GM12801 (cell line): ENCODE measurements at regions not wholly inside any gene's neighbourhood (a gene's known extent, or its start where the extent isn't known, plus 50 kb on each side); places are given as distances from the start of the nearest gene placed in this dataset.

ENCODE experiments used
- TF ChIP-seq, protein P1 (sequence below): IDR thresholded peaks from one replicate; pipeline ENCODE4 v1.5.1; 2011; ENCODE audit warnings: control low read depth; ENCODE audit not compliant: insufficient read length; ENCODE audit errors: extremely low read depth

DNA sequence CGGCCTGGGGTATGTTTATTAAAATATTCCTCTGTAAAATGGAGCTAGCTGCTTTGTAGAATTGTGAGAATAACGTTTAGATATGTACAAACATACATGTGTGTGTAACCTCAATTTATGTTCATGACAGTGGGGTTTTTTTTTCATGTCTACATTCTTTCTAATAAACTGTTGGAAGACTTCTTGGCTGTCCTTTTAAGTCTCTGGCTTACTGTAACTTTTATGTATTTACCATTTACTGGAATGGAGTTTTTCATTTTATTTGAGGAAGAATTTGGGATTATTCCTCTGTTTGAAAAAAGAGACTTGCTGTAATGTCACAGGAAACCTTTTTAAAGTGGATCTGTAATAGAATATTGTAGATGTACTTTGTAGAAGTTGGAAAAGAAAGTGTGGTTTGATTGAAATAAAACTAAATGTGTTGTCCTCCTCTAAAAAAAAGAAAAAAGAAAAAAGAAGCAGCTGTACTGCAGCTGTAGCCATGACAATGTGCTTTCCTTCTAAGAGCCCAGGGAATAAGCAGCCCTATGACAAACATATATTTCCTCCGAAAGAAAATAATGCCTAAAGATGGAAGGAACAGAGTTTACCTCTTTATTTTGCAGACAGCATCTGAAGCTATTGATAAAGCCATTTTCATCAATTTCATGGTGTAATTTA is 71.2 kb upstream of the FREM1 start:
- TF ChIP-seq, protein P1, sequence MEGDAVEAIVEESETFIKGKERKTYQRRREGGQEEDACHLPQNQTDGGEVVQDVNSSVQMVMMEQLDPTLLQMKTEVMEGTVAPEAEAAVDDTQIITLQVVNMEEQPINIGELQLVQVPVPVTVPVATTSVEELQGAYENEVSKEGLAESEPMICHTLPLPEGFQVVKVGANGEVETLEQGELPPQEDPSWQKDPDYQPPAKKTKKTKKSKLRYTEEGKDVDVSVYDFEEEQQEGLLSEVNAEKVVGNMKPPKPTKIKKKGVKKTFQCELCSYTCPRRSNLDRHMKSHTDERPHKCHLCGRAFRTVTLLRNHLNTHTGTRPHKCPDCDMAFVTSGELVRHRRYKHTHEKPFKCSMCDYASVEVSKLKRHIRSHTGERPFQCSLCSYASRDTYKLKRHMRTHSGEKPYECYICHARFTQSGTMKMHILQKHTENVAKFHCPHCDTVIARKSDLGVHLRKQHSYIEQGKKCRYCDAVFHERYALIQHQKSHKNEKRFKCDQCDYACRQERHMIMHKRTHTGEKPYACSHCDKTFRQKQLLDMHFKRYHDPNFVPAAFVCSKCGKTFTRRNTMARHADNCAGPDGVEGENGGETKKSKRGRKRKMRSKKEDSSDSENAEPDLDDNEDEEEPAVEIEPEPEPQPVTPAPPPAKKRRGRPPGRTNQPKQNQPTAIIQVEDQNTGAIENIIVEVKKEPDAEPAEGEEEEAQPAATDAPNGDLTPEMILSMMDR: no peak

DNA sequence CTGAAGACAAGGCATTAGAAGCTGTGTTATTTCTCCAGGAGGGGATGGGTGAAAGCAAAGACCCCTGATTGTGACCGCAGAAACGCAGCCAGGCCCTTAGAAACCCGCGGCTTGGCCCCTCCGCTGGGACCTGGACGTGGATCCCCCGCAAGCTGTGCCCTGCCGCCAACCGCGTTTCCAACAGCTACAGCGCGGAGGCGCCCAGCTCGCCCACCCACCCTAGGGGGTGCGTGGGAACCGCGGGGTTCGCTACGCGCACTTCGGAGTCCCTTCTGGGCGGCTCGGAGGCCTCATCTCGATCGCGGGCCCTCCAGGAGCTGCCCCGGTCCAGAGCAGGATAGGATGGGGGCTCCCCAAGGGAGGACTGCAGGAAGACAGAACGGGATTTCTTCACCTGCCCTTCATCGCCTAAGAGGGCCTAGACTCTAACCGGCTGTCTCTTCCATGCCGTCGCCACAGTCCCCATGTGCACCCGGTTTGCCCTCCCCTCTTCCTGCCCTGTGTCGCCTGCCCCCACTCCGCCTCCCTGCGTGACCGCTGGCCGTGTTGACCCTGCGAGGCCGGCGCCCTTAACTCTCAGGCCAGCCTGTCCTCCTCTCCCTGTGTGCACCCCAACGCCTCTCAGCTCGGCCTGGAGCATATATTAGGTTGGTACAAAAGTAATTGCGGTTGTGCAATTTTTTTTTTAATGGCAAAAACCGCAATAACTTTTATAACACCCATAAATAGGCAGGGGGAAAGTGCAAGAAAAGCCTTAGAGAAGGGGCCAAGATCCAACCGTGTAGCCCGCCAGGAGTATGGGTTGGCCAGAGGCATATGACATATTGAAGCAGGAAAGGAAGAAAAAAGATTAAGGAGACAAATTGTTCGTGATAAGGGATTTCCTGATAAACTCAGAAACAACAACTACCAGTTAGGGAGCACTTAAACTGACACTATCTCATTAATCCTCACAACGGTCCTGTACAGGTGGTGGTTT is 68.1 kb upstream of the FREM1 start:
- TF ChIP-seq, protein P1: no peak

DNA sequence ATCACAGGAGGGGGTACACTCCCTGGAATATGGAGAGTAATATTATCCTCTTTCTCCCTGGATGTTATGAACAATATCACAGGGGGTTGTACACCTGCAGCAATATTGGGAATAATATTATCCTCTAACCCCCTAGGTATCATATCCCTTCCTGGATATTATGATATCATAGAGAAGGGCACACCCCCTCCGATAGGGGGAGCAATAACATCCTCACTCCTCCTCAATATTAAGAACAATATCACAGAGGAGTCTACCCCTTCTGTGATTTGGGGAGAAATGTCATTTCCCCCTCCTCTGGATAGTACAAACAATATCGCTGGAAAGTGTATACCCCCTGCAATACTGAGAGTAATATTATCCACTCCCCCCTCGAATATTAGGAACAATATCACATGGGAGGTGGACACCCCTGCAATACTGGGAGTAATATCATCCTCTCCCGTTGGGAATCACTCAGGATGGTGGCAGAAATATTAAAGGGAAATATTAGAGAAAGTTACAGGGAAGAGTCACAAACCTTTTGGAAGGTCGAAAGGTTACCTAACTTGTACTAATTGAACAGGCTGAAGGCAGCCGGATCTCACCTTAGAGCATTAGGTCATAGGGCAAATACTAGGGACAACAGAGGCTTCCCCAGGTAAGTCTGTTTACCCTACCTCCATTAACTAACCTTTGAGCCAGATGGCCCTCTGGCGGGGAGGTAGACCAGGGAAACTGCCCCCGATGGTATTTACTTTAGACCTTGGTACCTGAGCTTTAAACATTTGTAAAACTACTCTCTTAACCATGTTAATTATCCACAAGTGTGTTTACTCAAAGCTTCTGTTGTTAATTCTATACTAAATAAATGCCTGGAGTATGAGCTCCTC is 57.5 kb upstream of the FREM1 start:
- TF ChIP-seq, protein P1: no peak

DNA sequence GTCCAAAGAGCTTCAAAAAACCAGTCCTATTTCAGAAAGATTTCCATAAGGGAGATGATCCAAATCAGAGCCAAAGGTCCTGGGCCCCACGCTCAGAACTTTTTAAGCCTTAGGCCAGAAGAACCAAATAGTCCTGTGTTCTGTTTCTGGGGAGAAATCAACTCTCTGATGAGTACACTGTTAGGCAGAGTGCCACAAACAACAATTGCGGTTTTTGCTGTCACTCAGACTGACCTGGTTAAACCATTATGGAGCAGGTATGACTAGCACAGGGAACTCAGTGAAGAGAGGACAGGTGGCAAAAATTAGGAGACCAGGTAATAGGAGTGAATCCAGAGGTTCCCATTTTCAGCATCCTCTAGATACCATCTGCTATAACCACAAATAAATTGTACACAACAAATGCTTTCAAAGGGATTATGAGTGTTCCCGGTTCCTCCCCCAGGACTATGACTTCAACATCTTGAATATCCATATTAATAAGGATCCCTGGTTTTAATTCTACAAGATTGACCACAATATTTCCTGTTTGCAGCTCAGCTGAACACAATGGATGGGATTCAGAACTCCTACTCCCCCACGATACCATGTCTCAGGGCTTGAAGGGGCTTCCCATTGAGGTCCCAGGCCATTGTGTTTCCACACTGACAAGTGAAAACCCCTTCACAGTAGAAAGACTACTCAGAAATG is 52.1 kb upstream of the FREM1 start:
- TF ChIP-seq, protein P1: no peak

DNA sequence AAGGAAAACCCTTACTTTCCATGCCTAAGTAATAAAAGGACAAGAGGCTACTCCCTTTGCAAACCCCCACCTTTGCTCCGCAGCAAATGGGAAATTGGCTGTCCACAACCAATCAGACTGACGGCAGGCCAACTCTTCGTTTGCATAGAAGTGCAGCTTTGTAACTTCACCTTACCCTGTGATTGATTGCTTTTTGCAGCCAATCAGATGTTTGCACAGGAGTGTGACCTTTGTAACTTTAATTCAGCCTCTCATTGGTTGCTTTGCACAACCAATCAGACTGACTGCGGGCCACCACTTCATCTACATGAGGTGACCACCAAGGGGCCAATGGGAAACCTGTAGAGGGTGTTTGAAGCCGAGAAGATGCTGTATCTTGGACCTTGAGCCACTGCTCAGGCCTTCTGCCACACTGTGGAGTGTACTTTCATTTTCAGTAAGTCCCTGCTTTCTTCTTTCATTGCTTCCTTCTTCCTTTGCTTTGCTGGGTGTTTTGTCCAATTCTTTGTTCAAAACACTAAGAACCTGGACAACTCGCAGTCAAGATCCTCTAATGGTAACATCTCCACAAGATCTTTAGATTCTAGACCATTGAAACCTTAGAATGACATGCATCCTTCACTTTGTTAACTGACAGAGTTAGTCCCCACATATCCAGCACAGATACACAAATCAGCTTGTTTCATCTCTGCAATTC is 51.3 kb upstream of the FREM1 start:
- TF ChIP-seq, protein P1: no peak

DNA sequence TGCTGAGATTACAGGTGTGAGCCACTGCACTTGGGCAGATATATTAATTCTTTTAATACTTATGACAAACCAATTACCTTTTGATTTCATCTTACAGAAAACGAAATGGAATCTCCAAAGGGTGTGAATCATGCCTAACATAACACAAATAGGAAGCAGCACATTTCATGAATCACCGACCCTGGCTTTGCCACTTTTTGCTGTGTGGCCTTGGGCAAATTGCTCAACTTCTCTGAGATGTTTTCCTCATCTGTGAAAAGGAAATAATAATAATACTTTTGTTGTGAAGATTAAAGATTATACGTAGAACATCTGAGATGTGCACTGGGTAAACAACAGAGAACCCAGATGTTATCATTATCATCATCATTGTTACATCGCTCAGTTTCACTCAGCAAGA is 50.7 kb upstream of the FREM1 start:
- TF ChIP-seq, protein P1: no peak
